COLO829 (cell line): ENCODE measurements at regions not wholly inside any gene's neighbourhood (a gene's known extent, or its start where the extent isn't known, plus 50 kb on each side); places are given as distances from the start of the nearest gene placed in this dataset.
"Not testable (repeated sequence)": the region's sequence is repeated elsewhere in the genome, so short reads cannot be mapped to it uniquely, and the experiment has no call there.

ENCODE experiments used
- DNase-seq: peaks from one replicate; pipeline ENCODE4 v3.0.0; 2012; ENCODE audit warnings: low spot score

DNA sequence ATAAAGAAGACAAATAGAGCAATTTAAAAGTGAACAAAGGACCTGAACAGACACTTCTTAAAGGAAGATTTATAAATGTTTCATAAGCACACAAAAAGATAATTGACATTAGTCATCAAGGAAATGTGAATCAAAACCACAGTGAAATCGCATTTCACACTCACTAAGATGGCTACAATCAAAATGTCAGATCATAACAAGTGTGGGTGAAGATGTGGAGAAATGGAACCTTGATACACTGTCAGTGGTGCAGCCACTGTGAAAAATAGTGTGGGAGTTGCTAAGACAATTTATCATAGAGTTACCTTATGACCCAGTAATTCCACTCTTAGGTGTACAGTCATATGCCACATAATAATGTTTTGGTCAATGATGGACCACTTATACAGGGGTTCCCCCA, 54.5 kb upstream of the HTR4 start:
- no peak for DNase-seq

DNA sequence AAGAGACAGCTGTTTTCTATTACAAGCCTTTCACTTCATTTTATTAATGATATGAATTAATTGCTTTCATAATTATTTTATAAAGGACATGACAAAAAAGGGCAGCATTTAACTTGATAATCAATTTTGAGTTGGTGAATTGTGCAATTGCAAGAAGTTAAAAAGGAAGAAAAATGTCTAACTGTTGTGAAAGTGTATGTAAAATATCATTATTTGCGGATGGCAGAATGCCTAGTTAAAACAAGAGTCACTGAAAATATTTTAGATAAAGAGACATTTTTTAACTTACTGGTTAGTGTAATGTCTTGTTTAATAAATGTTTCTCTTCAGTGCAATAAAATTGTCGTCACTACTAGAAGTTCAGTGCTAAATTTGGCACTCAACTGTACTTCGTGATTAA, 57.6 kb upstream of the HTR4 start:
- DNase-seq = no peak

DNA sequence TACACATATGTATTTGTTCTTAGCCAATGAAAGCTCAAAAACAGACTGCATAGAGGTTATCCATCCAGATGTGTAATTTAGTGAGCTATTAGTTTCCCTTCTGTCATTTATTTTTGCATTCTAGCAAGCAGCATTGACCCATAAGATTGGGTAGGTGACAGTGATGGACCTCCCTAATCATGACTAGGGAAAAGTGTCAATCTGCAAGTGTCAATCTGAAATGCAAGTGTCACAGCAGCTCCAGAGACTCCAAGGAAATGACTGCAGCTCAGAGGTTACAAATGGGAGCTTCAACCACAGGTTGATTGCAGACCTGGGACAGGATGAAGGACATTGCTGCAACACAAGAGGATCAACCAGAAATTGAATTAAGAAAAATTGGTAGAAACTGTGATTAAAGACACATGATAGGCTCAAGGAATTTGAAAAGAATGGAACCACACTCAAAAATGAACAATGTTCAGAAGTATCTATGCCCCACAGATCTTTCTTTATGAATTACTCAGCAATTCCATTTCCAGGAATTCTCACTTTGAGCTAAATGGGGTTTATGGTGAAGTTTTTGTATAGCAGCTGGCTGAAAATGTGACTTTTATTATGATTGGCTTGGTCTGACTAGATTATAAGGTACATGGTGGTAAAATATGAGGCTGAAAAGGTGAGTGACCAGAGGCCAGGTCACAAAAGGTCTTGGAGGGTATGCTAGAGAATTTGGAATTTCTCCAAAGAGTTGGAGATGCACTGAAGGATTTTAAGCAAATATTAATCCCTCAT, 59.6 kb upstream of the HTR4 start:
- no peak for DNase-seq

DNA sequence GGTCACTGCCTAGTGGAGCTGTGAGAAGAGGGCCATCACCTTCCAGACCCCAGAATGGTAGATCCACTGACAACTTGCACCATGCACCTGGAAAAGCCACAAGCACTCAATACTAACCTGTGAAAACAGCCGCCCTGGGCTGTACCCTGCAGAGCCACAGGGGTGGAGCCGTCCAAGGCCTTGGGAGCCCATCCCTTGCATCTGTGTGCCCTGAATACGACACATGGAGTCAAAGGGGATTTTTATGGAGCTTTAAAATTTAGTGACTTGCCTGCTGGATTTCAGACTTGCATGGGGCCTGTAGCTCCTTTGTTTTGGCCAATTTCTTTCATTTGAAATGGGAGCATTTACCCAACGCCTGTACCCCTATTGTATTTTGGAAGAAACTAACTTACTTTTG, 62.4 kb upstream of the HTR4 start:
- DNase-seq = no peak

DNA sequence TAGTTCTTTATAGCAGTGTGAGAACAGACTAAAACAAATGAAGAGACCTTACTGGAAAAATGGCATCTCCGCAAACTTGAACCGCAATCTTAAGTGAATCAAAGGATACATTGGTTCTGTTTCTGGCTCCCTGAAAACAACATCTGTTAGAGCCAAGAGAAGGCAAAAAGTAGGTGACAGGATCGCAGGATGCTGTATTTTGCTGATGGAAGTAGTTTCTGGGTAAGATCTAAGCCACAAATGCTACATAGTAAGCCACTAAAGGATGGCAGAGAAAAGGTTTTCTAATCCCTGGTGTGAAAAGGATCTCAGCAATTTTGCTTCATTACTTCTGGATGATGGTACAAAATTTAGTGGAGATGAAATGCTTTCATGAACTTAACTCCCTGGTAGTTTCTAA, 63.3 kb upstream of the HTR4 start:
- DNase-seq = no peak

DNA sequence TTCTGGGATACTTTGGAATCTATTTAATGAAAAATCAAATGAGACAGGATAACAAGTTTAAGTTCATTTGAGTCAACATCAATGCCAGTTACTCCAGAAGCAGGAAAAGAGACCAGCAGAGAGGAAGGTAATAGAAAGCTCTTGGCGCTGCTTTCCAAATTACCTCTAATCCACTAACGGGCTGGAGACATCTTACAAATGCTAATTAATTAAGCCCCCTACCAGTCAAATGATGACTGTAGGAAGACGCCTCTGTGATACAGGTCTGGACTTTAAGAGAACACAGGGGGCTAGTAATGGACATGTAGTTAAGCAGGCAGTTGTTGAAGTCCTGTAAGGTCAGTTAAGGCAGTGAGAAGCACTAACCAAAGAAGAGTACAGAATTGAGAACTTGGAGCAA, 65.3 kb upstream of the HTR4 start:
- DNase-seq = no peak

DNA sequence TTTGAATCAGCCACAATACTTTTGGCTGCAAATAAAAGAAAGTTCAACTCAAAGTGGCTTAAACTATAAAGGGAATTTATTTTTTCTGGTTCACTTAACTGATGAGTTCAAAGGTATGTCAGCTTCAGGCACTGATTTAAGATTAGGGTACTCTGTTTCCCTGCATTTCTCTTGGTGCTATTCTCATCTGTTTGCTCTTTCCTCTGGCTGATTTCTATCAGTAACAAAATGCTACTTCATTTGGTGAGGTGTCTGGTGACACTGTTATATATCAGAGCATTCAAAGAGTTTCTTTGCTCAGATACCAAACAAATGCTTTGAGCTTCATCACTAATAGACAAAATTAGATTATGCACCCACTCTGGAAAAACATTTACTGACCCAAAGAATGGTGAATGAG, 65.9 kb upstream of the HTR4 start:
- DNase-seq = no peak

DNA sequence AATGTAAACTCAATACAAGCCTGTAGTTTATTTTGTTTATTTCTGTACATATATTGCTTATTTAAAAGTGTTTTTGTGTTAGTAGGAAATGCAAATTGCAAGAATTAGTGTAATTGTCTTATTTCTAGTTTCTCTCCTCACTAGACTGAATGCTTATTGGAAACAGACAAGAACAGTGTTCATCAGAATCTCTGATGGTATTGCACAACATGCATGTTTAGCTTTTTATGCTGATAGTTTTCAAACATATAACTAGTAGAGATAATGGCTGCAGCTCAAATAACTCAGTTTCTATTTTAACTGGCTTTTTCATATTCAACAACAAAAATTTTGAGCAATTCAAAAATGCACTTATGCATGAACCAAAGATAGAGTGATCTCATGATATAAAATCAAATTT, 68.8 kb upstream of the HTR4 start:
- DNase-seq = no peak

DNA sequence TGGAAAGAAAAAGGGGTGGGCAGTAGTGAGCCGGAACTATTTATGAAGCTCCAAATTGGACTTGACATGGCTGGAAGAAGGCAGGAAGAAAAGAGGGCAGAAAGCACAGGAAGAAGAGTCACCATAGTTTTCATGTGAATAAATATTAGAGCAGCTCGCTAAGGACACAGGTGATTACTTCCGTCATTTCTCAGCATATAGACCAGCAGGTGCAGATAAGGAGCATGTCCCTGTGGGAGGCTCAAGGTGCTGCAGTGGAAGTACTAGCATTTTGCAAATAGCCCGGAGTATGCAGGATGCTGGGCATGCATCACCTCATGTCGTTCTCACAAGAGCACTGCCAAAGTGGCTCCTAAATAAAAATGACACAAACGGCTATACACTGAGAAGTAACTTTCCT, 71.3 kb upstream of the HTR4 start:
- no peak for DNase-seq

DNA sequence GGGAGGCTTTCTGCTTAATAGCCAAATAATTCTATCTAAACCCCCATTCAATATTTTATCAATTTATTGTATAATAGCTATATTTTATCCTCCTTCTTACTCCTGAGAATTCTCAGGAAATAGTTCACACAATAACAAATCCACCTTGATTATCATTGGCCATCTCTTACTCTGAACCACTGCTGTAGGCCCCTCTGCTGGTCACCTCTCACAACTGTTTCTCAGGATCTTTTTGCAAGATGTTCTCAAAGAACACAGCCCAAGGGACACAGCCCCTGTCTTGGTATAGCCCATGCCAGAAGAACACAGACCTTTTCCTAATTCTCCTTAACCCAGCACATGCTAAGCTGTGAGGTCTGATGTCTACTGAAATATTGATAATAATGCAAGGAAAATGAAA, 74.9 kb upstream of the HTR4 start:
- no peak for DNase-seq

DNA sequence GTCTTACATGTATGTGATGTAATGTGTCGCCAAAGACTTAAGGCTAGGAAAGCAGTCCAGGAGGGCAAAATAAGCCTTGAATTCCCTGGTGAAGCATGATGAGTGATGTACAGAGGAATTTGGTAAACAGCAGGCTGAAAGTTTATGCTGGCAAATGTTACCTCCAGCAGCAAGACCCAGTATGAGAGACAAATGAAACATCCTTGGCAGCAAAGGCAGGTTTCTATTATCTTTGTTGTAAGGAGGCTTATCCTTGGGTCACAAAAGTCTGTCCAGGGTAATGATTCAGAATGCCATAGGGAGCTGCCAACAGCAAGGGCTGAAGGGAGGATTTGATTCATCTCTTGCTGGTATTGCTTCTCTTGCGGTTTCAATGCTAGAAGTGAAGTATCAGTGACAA, 75.9 kb upstream of the HTR4 start:
- DNase-seq = no peak

DNA sequence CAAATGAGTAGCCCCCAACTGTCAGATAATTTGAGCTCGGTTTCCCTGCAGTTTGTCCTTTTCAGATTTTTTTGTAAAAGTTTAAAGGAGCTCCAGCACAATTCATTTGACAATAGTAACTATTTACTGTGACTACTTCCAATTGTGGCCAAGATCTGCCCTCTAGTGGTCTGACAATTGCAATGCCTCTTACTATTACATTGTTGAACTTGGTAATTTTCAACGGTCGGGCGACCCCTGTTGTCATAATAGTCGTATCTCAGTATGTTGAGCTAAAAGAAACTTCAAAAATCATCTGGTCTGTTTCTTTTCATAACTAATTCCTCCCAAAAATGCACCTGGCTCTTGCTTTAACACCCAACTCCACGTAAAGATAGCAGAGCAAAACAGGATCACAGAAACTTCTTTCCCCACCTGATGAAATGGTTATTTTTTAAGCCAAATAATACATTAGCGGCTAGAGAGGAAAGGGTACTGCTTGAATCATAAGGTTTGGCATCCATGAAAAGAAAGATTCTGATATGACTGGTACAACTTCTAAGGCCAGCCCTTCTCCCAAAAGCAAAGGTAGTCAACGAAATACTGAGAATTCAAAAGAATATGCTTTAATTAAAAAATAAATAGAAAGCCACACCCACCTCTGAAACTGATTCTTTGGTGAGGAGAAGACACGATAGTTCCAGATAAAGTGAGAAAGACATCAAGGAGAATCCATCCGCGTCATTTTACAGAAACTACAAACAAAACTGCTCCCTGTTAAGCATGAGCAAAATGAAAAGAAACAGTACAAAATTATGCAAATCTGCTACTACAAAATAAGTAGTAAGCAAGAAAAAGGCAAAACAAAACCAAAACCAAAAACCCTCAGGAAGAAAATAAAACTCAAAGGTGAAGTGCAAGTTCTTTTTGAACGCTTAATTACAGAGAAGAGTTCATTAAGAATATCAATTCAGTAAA, 76.9 kb upstream of the HTR4 start:
- peak; percentile 51 for DNase-seq

DNA sequence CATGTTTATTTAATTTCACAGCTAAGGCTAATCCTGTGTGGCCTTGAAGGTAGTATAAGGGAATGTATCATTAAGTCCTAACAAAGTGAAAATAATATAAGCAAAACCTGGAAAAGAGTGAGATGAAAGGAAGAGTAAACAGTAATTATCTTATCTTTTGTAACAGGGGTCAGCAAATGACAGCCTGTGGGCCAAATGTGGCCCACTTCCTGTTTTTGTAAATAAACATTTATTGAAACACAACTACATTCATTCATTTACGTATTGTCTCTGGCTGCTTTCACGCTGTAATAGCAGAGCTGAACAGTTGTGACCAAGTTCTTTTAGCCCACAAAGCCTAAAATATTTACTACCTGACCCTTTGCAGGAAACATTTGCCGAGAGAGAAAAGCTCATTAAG, 78.4 kb upstream of the HTR4 start:
- no peak for DNase-seq

DNA sequence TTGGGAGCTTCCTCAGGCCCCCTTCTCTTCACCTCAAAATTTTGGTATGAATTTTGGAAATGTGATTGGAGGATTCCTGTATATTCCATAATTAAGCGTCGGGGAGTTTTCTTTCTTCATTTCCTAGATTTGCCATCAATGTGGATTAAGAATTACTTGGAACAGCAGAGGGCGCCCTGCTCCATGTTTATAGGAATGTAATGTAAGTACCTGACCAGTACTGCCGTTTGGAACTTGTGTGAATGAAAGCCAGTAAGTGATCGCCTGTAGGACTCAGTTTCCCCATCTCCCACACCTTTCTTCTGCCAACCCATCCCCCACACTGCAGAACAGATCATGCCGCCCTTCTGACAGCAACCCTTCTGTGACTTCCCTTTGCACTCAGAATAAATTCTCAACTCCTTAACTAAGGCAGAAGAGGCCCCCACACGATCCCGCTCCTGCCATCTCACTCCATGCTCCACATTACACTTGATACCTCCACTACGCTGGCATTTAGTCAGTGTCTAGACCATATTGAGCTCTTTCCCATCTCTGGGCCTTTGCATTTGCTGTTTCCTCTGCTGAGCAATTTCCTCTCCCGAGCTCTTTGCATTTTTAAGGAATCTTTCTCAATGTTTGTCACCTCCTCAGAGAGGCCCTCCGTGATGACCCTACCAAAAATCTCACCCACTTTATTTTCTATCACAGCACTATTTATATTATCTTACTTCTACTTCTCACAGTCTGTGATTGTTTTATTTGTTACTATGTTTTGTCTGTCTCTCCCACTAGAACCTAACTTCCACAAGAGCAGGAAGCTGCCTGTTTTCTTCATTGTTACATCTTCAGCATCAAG, 79.5 kb upstream of the HTR4 start:
- DNase-seq = peak; percentile 26

DNA sequence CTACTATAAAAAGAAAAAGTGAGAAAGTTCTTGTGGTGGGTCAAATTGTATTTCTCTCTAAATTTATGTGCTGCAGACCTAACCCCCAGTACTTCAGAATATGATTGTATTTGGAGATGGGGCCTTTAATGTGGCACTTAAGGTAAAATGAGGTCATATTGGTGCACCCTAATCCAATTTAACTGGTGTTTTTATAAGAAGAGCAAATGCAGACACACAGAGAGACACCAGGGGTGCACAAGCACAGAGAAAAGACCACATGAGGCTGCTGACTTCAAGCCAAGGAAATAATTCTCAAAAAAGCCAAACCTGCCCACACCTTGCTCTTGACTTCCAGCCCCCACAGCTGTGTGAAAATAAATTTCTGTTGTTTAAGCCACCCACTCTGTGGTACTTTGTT, 80.2 kb upstream of the HTR4 start:
- no peak for DNase-seq

DNA sequence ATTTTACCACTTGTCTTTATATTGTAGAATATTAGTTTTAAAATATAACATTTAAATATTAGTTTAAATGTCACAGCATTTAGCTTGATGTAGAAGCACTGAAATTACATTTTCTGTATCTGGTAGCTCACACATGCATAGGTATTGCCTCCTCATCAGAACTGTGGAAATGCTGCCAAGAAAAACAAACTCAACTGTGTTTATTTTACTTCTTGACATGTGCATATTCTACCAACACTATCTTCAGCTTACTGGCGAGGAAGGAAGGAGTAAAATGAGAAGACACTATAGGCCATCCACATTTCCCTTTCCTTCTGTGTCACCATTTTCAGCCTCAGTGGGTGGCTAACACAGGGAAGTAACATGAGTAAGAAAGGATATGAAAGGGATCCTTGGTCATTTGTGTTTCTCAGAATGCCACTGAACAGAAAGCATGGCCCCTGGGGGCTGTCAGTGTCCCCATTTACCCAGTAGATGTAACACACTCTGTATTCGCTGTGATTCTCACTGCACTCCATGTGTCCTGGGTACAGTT, 81.0 kb upstream of the HTR4 start:
- no peak for DNase-seq

DNA sequence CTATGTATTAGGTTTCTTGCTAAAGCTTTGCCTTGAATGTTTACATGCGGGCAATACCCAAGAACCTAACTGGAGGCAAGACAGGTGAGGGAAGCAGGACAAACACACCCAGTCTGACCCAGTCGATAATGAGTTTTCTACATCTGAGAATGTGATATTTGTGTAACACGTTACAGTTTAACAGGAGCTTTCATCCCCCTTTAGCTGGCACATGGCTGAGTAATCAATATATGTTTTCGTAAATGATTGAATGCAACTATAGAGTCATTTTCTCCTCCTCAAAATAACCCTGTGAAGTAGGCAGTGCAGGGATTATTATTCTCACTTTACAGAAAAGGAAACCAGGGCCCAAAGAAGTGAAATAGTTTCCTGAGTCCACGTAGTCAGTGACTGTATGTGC, 84.7 kb upstream of the HTR4 start:
- no peak for DNase-seq

DNA sequence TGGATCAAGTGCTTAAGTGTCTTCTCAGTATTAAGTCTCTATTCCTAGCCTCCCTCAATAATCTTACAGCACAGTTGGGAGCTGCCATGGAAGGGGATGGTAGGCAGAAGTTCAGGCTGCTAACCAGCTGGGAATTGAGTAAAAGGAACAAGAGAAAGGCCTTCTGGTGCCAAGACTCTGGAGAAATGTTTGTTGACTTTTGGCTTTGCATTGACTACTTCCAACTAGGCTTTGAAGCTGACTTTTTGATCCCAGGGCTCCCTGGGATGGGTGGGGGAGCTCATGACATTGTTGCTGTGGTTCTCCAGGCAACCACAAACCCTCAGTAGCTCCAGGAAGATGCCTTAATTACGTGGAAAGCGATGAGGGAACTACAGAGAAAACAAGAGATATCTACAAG, 85.2 kb upstream of the HTR4 start:
- no peak for DNase-seq

DNA sequence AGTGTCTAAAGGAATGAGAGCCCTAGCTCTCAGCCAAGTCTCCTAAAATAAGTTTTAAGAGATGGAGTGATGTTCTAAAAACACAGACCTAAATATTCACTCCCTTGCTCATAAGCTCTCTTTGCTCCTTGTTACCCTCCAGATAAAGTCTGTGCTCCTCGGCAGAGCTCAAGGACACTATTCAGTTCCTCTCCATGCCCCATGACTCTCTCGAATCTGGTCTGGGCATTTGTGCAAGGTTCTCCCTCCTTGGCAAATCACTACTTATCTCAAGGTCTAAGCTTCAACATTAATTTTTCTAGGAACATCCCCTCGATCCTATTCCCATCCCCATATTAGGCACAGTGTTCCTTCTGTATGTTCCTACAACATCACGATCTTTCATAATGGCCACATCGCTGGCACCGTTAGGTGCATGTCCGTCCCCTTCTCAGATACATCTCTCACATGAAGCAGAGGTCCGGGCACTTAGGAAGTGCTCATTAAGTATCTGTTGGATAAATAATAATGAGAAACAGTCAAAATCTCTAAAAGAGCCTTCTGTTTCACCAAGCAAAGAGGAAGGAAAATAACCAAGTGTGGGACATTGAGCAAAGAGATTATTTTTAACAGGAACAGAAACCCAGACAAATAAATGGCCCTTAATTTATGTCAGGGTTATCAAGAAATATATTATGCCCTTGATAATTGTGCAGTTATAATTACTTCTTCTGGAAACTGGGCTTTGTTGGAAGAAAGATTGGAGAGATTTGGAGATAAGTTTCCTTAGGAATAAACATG, 85.9 kb upstream of the HTR4 start:
- DNase-seq = no peak

DNA sequence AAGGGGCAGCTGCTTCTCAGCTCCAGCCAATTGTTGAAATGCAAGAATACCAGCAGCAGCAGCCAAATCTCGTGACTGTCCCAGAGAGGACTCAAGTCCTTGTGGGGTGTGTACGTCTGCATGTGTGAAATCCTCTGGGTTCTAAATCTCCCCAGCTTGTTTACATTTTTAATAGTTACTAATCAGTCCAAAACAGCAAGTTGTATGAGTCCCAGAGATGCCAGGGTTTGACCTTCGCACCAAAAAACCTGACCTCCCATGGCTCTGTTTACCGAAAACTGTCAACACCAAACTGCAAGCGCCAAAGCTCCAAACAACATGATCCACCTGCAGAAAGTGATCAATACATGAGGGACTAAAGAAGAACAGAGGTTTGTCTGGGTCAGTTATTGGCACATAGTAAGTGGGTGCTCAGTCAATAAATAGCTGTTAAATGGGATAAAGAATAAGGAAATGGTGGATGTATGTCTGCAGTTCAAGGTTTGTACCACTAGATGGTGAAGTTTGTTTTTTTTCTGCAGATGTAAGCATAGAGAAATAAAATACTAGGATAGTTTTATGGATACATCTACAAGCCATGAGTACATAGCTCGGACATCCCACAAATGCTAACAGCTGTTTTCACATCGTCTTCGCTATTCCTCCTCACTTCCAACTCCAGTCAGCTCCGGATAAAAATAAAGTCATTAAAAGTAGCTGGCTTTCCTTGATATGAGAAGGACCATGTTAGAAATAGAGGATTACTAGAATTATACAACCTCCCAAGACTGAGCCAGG, 85.3 kb upstream of the ADRB2 start:
- DNase-seq = peak; percentile 54

DNA sequence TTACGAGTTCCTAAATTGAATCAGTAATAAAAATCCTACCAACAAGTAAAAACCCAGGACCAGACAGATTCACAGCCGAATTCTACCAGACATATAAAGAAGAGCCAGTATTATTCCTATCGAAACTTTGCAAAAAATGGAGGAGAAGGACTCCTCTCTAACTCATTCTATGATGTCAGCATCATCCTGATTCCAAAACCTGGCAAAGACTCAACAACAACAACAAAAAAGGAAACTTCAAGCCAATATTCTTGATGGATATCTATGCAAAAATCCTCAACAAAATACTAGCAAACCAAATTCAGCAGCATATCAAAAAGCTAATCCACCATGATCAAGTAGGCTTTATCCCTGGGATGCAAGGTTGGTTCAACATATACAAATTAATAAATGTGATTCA, 84.6 kb upstream of the ADRB2 start:
- not testable (repeated sequence) for DNase-seq
